Natural killer cell (primary cell): ENCODE measurements at regions not wholly inside any gene's neighbourhood (a gene's known extent, or its start where the extent isn't known, plus 50 kb on each side); places are given as distances from the start of the nearest gene placed in this dataset.

Experiments
- ATAC-seq, 3 donors: fragments of 150-1000 bp in 2 of 3; fragments of 200-7000 bp in 1 of 3; cut with Tn5 transposase; 1 replicate in 1 of 3; 2 replicates in 2 of 3; pipeline ENCODE4 v1.10.0; 2021; ENCODE audit warnings: mild to moderate bottlenecking in 2 of 3, moderate library complexity in 2 of 3
- DNase-seq, 2 donors: peaks; one replicate each; pipeline versions ENCODE4 v3.0.0 to v3.0.0-alpha.2; 2013 to 2021; ENCODE audit warnings: mixed read lengths in 1 of 2
- H3K27ac ChIP-seq: one replicate; pipeline ENCODE4 v1.5.1; 2013; ENCODE audit warnings: mild to moderate bottlenecking, low read length
- H3K27me3 ChIP-seq: one replicate; pipeline ENCODE4 v1.6.1; 2013; ENCODE audit warnings: low read length; ENCODE audit not compliant: control insufficient read depth, insufficient read depth
- H3K36me3 ChIP-seq: one replicate; pipeline ENCODE4 v1.6.1; 2013; ENCODE audit warnings: low read length; ENCODE audit not compliant: control insufficient read depth, insufficient read depth
- H3K4me1 ChIP-seq: one replicate; pipeline ENCODE4 v1.6.1; 2013; ENCODE audit warnings: low read length; ENCODE audit not compliant: control insufficient read depth, insufficient read depth
- H3K4me3 ChIP-seq: one replicate; pipeline ENCODE4 v1.5.1; 2013; ENCODE audit warnings: low read length
- H3K9me3 ChIP-seq: one replicate; pipeline ENCODE4 v1.6.1; 2013; ENCODE audit warnings: low read length; ENCODE audit not compliant: control insufficient read depth, insufficient read depth
- H3K27ac Mint-ChIP-seq, 2 donors: one replicate each; pipeline ENCODE4 v1.8.0; 2022; ENCODE audit warnings: mild to moderate bottlenecking in 2 of 2, mixed read lengths in 2 of 2, moderate library complexity in 1 of 2
- H3K27me3 Mint-ChIP-seq, 2 donors: one replicate each; pipeline ENCODE4 v1.8.0; 2022; ENCODE audit warnings: low read depth in 2 of 2, mixed read lengths in 2 of 2
- H3K36me3 Mint-ChIP-seq: one replicate; pipeline ENCODE4 v1.8.0; 2022; ENCODE audit warnings: mixed read lengths
- H3K4me1 Mint-ChIP-seq, 2 donors: one replicate each; pipeline ENCODE4 v1.8.0; 2022; ENCODE audit warnings: mixed read lengths in 2 of 2
- H3K4me3 Mint-ChIP-seq: one replicate; pipeline ENCODE4 v1.8.0; 2022; ENCODE audit warnings: mild to moderate bottlenecking, moderate library complexity, mixed read lengths
- H3K9me3 Mint-ChIP-seq, 2 donors: one replicate each; pipeline ENCODE4 v1.8.0; 2022; ENCODE audit warnings: mixed read lengths in 2 of 2
- WGBS: methylation state at CpG from one replicate; pipeline ENCODE4 v1.1.7; 2013; ENCODE audit warnings: missing lambda C conversion rate; ENCODE audit not compliant: insufficient coverage; 5-methylcytosine and 5-hydroxymethylcytosine counted together
- intact Hi-C: fragments of 100-400 bp; cut with micrococcal nuclease; formaldehyde crosslinking; loops from one replicate; pipeline ENCODE4 v1.14.2; 2022
- TF ChIP-seq, protein P1 (sequence below): fragments of 200-600 bp; IDR thresholded peaks from one replicate; pipeline ENCODE4 v1.8.0; 2022; ENCODE audit warnings: antibody characterized with exemption

DNA sequence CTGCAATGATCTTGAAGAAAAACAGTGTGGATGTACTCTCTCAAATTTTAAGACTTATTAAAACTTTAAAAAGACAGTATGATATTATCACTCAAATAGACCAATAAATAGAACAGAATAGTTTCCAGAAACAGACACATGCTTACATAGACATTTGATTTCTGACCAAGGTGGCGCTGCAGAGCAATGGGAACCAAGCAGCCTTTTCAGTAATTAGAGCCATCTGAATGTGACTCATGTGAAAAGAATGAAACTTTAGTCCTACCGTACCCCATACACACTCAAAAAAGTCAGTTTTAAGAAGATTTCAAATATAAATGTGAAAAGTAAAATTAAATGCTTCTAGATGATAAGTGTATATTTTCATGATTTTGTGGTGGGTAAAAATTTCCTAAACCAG is 74.2 kb upstream of the MS4A8 start:
- TF ChIP-seq, protein P1, sequence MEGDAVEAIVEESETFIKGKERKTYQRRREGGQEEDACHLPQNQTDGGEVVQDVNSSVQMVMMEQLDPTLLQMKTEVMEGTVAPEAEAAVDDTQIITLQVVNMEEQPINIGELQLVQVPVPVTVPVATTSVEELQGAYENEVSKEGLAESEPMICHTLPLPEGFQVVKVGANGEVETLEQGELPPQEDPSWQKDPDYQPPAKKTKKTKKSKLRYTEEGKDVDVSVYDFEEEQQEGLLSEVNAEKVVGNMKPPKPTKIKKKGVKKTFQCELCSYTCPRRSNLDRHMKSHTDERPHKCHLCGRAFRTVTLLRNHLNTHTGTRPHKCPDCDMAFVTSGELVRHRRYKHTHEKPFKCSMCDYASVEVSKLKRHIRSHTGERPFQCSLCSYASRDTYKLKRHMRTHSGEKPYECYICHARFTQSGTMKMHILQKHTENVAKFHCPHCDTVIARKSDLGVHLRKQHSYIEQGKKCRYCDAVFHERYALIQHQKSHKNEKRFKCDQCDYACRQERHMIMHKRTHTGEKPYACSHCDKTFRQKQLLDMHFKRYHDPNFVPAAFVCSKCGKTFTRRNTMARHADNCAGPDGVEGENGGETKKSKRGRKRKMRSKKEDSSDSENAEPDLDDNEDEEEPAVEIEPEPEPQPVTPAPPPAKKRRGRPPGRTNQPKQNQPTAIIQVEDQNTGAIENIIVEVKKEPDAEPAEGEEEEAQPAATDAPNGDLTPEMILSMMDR = no peak
- no peaks in the 10 kb centered on the region for H3K9me3 Mint-ChIP-seq
- no peak for DNase-seq
- H3K4me3 Mint-ChIP-seq = no peak overlapping the region
- ATAC-seq = no peak
- no peaks in the 10 kb centered on the region for H3K27me3 Mint-ChIP-seq
- Histone ChIP-seq H3K9me3 (no peaks in the 10 kb centered on the region), H3K27me3 (no peaks in the 10 kb centered on the region), H3K4me1 (no peaks in the 10 kb centered on the region), H3K4me3 (no peak overlapping the region), H3K36me3 (no peaks in the 10 kb centered on the region), H3K27ac (no peak overlapping the region)
- H3K4me1 Mint-ChIP-seq = no peaks in the 10 kb centered on the region
- H3K27ac Mint-ChIP-seq = no peak overlapping the region
- 82% methylated on average over 1 of the region's 2 CpGs for WGBS
- intact Hi-C loops = no loop called here
- no peaks in the 10 kb centered on the region for H3K36me3 Mint-ChIP-seq

- H3K4me1 ChIP-seq = peaks cover 10% of the 10 kb centered on the region
- no peak for DNase-seq
- H3K27me3 ChIP-seq = no peaks in the 10 kb centered on the region
- Mint-ChIP-seq H3K4me1 (no peaks in the 10 kb centered on the region), H3K27me3 (no peaks in the 10 kb centered on the region), H3K36me3 (no peaks in the 10 kb centered on the region), H3K4me3 (no peak overlapping the region), H3K27ac (no peak overlapping the region), H3K9me3 (no peaks in the 10 kb centered on the region)
- no peak overlapping the region for H3K4me3 ChIP-seq
- ATAC-seq = no peak
- intact Hi-C loops = no loop called here
- H3K36me3 ChIP-seq = no peaks in the 10 kb centered on the region
- H3K9me3 ChIP-seq = no peaks in the 10 kb centered on the region
- no peak overlapping the region for H3K27ac ChIP-seq
- TF ChIP-seq, protein P1 = no peak
Observed at GRCh38 chr11:60629399-60629798, 70.0 kb upstream of the MS4A8 start.

DNA sequence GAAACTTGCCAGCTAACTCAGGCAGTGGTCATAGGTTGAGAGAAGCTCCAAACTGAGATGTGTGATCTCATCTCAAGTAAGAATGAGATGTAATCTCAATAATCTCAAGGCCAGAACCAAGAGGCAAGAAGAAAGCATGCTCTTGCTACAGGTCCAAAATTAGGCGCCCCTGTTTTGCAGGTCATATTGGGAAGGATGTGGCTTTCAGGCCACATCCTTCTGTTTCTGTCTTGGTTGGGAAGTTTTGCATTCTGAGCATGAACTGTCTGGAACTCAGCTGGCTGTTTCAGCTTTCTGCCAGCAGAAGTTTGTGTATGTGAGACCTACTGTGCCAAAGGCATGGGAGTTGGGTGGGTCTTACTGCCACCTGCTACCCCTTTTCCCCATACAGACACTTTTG is 67.5 kb upstream of the MS4A8 start:
- no peaks in the 10 kb centered on the region for H3K9me3 Mint-ChIP-seq
- Histone ChIP-seq H3K36me3 (no peaks in the 10 kb centered on the region), H3K4me1 (peaks cover 10% of the 10 kb centered on the region), H3K4me3 (no peak overlapping the region), H3K27ac (no peak overlapping the region), H3K9me3 (no peaks in the 10 kb centered on the region), H3K27me3 (no peaks in the 10 kb centered on the region)
- intact Hi-C loops = no loop called here
- no peaks in the 10 kb centered on the region for H3K4me1 Mint-ChIP-seq
- ATAC-seq (no peak), DNase-seq (no peak)
- H3K27me3 Mint-ChIP-seq = peaks cover 0 to 6% of the 10 kb centered on the region in 2 donors
- 0% methylated on average over 1 of the region's 1 CpG for WGBS
- no peaks in the 10 kb centered on the region for H3K36me3 Mint-ChIP-seq
- TF ChIP-seq, protein P1 = no peak
- H3K4me3 Mint-ChIP-seq = no peak overlapping the region
- no peak overlapping the region for H3K27ac Mint-ChIP-seq

- H3K4me3 ChIP-seq = no peak overlapping the region
- H3K4me1 Mint-ChIP-seq = no peaks in the 10 kb centered on the region
- intact Hi-C loops = no loop called here
- TF ChIP-seq, protein P1 = no peak
- no peak overlapping the region for H3K27ac Mint-ChIP-seq
- H3K27ac ChIP-seq = no peak overlapping the region
- H3K4me3 Mint-ChIP-seq = no peak overlapping the region
- H3K36me3 ChIP-seq = no peaks in the 10 kb centered on the region
- H3K9me3 Mint-ChIP-seq = no peaks in the 10 kb centered on the region
- peaks cover 10% of the 10 kb centered on the region for H3K4me1 ChIP-seq
- H3K9me3 ChIP-seq = no peaks in the 10 kb centered on the region
- 0% methylated on average over 1 of the region's 1 CpG for WGBS
- H3K27me3 Mint-ChIP-seq = peaks cover 5 to 12% of the 10 kb centered on the region in 2 donors
- no peak for ATAC-seq
- H3K27me3 ChIP-seq = no peaks in the 10 kb centered on the region
- DNase-seq = no peak
- no peaks in the 10 kb centered on the region for H3K36me3 Mint-ChIP-seq
Observed at GRCh38 chr11:60633645-60634044, 65.8 kb upstream of the MS4A8 start.
